Activated naive CD8-positive, alpha-beta T cell treated with anti-CD3 and anti-CD28 coated beads, Interleukin-2, amount 50 U/mL, for 16 hours (primary cell): ENCODE measurements at regions not wholly inside any gene's neighbourhood (a gene's known extent, or its start where the extent isn't known, plus 50 kb on each side); places are given as distances from the start of the nearest gene placed in this dataset.

Experiments used
- DNase-seq: peaks from one replicate; pipeline ENCODE4 v3.0.0-alpha.2; 2020; ENCODE audit warnings: low read depth, low spot score

GRCh38 chr2:118698564-118698963 lies 148.9 kb downstream of the EN1 start:
- no peak for DNase-seq

- DNase-seq: no peak
These were observed 149.7 kb downstream of the EN1 start for GRCh38 chr2:118697781-118698180.

GRCh38 chr2:118696786-118697465 lies 150.5 kb downstream of the EN1 start:
- DNase-seq: no peak

- no peak for DNase-seq
These were observed 154.1 kb downstream of the EN1 start for GRCh38 chr2:118693287-118693822.

- DNase-seq: no peak
These were observed 157.6 kb downstream of the EN1 start for GRCh38 chr2:118689874-118690273.

GRCh38 chr2:118689456-118689855 lies 158.0 kb downstream of the EN1 start:
- DNase-seq: no peak

GRCh38 chr2:118689033-118689432 lies 158.4 kb downstream of the EN1 start:
- DNase-seq: no peak

GRCh38 chr2:118687698-118688097 lies 159.8 kb downstream of the EN1 start:
- no peak for DNase-seq

- DNase-seq: no peak
These were observed 160.3 kb downstream of the EN1 start for GRCh38 chr2:118687192-118687591.

- no peak for DNase-seq
These were observed 161.1 kb downstream of the EN1 start for GRCh38 chr2:118686346-118686745.

GRCh38 chr2:118683460-118683859 lies 164.0 kb downstream of the EN1 start:
- DNase-seq: no peak

- DNase-seq: no peak
These were observed 168.5 kb downstream of the EN1 start for GRCh38 chr2:118678985-118679384.

GRCh38 chr2:118677546-118677945 lies 169.9 kb downstream of the EN1 start:
- no peak for DNase-seq

GRCh38 chr2:118675531-118675930 lies 171.9 kb downstream of the EN1 start:
- DNase-seq: no peak

- DNase-seq: no peak
These were observed 174.8 kb downstream of the EN1 start for GRCh38 chr2:118672571-118673158.

GRCh38 chr2:118671701-118672454 lies 175.6 kb downstream of the EN1 start:
- DNase-seq: no peak

- no peak for DNase-seq
These were observed 176.6 kb downstream of the EN1 start for GRCh38 chr2:118670838-118671237.

- DNase-seq: no peak
These were observed 177.2 kb downstream of the EN1 start for GRCh38 chr2:118670276-118670675.

GRCh38 chr2:118669654-118670053 lies 177.8 kb downstream of the EN1 start:
- DNase-seq: no peak

- no peak for DNase-seq
These were observed 178.7 kb downstream of the EN1 start for GRCh38 chr2:118668431-118669424.

- DNase-seq: no peak
These were observed 179.5 kb downstream of the EN1 start for GRCh38 chr2:118667964-118668363.
